RPMI8226 (cell line): ENCODE measurements at regions not wholly inside any gene's neighbourhood (a gene's known extent, or its start where the extent isn't known, plus 50 kb on each side); places are given as distances from the start of the nearest gene placed in this dataset.

Source experiments
- DNase-seq: peaks from one replicate; pipeline ENCODE4 v3.0.0-alpha.2; 2015

- no peak for DNase-seq
These were observed 178.6 kb downstream of the EMX2 start for GRCh38 chr10:117720931-117721835.

DNA sequence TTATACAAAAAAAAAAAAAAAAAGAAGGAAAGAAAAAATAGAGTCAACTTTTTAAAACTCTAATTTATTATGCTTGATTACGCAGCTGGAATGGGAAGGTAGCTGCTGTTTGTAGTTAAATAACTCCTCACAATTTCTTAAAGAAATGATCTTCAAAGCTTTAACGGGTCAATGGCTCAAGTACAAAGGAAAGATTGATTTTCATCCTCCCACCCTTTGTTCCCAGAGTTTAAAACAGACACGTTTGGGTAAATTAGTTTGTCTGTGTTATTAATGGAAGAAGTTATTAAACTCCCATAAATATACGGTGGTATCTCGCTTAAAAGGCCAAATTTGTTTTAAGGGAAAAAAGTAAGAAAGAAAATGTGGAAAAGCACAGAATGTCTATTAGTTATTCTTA lies 179.3 kb downstream of the EMX2 start:
- no peak for DNase-seq

GRCh38 chr10:117723343-117723742 lies 180.8 kb downstream of the EMX2 start:
- no peak for DNase-seq

GRCh38 chr10:117725993-117726392 lies 183.4 kb downstream of the EMX2 start:
- no peak for DNase-seq

- no peak for DNase-seq
These were observed 184.2 kb downstream of the EMX2 start for GRCh38 chr10:117726596-117727295.

DNA sequence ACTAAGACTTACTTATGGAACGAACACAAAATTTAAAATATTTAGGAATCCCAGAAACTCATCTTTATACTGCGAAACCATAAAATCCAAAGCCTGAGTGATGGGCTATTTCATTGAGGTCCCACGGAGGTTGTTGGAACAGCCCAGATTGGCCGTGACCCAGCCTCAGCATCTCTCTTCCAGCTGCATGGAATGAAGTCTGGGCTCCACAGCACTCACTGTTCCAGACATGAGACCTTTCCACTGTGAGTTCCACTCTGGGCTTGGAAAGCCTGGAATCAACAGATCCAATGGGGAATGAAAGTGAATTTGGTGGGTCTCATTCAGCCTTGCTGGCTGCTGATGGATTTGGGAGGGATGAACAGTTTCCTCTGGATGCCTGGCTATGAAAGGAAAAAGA lies 184.9 kb downstream of the EMX2 start:
- DNase-seq: no peak

- DNase-seq: no peak
These were observed 185.5 kb downstream of the EMX2 start for GRCh38 chr10:117728087-117728486.

GRCh38 chr10:117729156-117729555 lies 186.6 kb downstream of the EMX2 start:
- DNase-seq: no peak

- DNase-seq: no peak
These were observed 188.7 kb downstream of the EMX2 start for GRCh38 chr10:117731121-117731791.

- no peak for DNase-seq
These were observed 192.3 kb downstream of the EMX2 start for GRCh38 chr10:117734731-117735405.

DNA sequence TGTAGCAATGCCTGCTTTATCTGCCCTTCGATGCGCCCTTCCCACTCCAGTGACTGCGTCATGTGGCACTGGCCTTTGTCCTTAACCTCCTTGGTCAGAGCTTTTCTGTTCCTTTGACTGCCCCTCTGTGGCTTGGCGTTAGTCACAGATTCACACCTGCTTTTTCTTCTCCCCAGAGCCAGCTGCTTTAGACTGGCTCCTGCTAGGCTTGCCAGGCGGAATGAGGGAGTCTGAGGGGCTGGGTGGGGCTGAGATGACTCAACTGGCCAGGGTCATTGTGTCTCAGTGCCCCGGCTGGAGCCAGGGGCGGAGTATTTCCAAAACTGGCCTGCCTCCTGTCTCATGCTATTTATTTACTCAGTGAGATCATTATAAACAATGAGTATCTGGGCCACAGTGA lies 194.1 kb downstream of the EMX2 start:
- no peak for DNase-seq

GRCh38 chr10:117740088-117740487 lies 197.5 kb downstream of the EMX2 start:
- DNase-seq: no peak

- DNase-seq: no peak
These were observed 198.2 kb downstream of the EMX2 start for GRCh38 chr10:117740691-117741222.

- no peak for DNase-seq
These were observed 199.0 kb downstream of the EMX2 start for GRCh38 chr10:117741524-117741923.

- no peak for DNase-seq
These were observed 201.0 kb downstream of the EMX2 start for GRCh38 chr10:117743509-117743908.

- no peak for DNase-seq
These were observed 202.8 kb downstream of the EMX2 start for GRCh38 chr10:117745301-117745700.

DNA sequence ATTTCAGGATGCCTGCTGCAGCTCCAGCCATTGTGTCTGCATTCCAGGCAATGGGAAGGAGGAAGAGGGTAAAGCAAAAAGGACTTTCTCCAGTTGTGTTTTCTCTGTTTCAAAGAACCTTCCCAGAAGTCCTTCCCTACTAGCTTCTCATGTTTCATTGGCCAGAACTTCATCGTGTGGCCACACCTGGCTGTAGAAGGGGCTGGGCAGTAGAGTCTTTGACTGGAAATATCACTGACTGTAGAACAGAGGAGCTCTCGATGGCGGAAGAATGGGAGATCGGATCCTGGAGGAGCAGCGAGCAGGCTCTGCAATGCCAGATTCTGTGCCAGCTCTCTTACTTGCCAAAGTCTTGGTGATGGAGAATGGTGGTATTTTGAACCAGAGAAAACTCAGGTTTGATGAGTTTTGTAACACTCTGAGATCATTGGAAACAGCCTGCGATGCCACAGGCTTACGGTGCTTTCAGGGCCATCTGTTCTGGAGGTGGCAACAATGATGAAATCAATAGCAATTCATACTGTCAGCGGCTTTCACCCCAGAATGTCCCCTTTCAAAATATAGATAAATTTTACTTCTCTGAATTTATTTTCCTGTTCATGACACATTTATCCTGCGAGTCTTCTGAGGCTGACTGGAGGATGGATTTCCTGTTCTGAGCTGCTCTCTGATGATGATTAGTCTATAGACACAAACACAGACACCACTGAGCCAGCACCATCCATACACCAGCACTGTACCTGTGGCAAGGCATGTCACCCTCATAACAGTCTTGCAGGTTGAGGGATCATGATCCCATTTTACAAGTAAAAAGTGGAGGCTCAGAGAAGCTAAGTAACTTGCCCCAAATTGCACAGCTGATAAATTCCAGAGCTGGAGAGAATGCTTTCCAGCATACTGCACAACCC lies 204.2 kb downstream of the EMX2 start:
- DNase-seq: no peak

DNA sequence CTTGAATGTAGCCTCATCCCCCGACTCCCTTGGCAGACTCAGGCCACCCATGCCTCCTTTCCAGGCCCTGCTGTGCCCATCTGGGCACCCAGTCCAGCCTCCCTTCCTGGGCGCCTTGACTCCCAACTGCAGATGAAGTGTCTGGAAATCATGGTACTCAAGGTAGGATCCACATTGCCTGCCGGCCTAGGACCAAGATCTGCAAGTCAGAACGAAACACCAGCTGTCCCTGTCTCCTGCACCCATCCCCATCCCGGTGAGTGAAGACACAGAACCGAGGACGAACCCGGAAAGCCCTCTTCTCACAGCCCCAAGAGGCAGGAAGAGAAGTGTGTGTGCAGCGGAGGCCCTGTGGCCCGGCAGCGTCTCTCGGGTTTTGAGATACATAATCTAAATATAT lies 205.1 kb downstream of the EMX2 start:
- no peak for DNase-seq

DNA sequence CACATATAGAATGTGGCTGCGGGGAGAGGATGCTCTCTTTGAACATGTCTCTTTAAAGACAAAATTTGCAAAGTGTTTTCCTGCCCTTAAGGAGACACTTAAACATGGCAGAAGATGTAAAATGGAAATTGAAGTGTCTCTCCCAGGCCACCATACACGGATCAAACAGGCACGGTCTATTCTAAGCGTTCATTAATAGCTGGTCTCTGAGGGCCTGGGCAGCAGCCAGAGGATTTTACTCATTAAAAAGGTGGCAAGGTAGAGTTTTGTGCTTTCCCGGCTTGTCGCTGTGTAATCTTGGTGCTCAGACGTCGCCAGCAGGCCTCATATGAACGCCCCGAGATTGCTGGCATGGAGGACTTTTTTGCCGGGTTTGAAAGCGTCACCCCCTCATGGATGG lies 205.5 kb downstream of the EMX2 start:
- no peak for DNase-seq

DNA sequence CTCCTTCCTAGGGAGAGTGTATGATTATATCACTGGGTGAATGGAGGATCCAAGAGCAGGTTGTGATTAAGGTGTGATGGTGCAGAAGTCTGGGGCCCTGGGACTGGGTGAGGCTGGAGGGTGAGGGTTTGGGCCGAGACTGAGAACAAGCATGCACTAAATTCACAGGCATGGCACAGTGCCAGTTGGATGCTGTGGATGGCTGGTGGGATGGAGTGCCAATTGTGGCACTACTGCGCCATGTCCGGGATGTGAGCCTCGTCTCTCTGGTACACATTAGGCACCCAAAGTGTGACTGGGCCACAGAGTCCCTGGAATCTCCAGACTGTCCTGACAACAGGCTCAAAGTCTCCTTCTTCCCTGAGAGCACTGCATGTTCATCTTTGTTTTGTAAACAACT lies 208.1 kb downstream of the EMX2 start:
- no peak for DNase-seq

- DNase-seq: no peak
These were observed 208.7 kb downstream of the EMX2 start for GRCh38 chr10:117751259-117751658.

- DNase-seq: no peak
These were observed 209.6 kb downstream of the EMX2 start for GRCh38 chr10:117752103-117752502.
